ENCODE measurements at regions not wholly inside any gene's neighbourhood (a gene's known extent, or its start where the extent isn't known, plus 50 kb on each side); places are given as distances from the start of the nearest gene placed in this dataset.

- DNase-seq (ENCODE audit: low read depth): no peak
- no peak for TF ChIP-seq CTCF (IDR thresholded peaks at IDR 0.05; ENCODE audit: control insufficient read depth, extremely low read depth, insufficient read depth)
- H3K4me3 ChIP-seq (ENCODE audit: low read depth, low read length): no peak overlapping the region
These were observed 427.9 kb upstream of the ERCC4 start for GRCh38 chr16:13492046-13492445.

GRCh38 chr16:13503960-13504635 is 415.9 kb upstream of the ERCC4 start:
- no peak overlapping the region for H3K4me3 ChIP-seq (ENCODE audit: low read depth, low read length)
- DNase-seq (ENCODE audit: low read depth): no peak
- no peak for TF ChIP-seq CTCF (IDR thresholded peaks at IDR 0.05; ENCODE audit: control insufficient read depth, extremely low read depth, insufficient read depth)

- DNase-seq (ENCODE audit: low read depth): no peak
- no peak overlapping the region for H3K4me3 ChIP-seq (ENCODE audit: low read depth, low read length)
- no peak for TF ChIP-seq CTCF (IDR thresholded peaks at IDR 0.05; ENCODE audit: control insufficient read depth, extremely low read depth, insufficient read depth)
These were observed 412.4 kb upstream of the ERCC4 start for GRCh38 chr16:13507530-13507929.

- no peak for DNase-seq (ENCODE audit: low read depth)
- peak; percentile 44 for TF ChIP-seq CTCF (IDR thresholded peaks at IDR 0.05; ENCODE audit: control insufficient read depth, extremely low read depth, insufficient read depth)
- H3K4me3 ChIP-seq (ENCODE audit: low read depth, low read length): no peak overlapping the region
These were observed 409.4 kb upstream of the ERCC4 start for GRCh38 chr16:13510425-13511151.

GRCh38 chr16:13517841-13518240 is 402.1 kb upstream of the ERCC4 start:
- TF ChIP-seq CTCF (IDR thresholded peaks at IDR 0.05; ENCODE audit: control insufficient read depth, extremely low read depth, insufficient read depth): no peak
- DNase-seq (ENCODE audit: low read depth): no peak
- H3K4me3 ChIP-seq (ENCODE audit: low read depth, low read length): no peak overlapping the region

- DNase-seq (ENCODE audit: low read depth): no peak
- no peak for TF ChIP-seq CTCF (IDR thresholded peaks at IDR 0.05; ENCODE audit: control insufficient read depth, extremely low read depth, insufficient read depth)
- no peak overlapping the region for H3K4me3 ChIP-seq (ENCODE audit: low read depth, low read length)
These were observed 400.1 kb upstream of the ERCC4 start for GRCh38 chr16:13519871-13520270.
